ENCODE measurements at regions not wholly inside any gene's neighbourhood (a gene's known extent, or its start where the extent isn't known, plus 50 kb on each side); places are given as distances from the start of the nearest gene placed in this dataset.
"Not testable (repeated sequence)": the region's sequence is repeated elsewhere in the genome, so short reads cannot be mapped to it uniquely, and the experiment has no call there.

GRCh38 chr16:86233506-86233905, 276.8 kb upstream of the FOXF1 start:
- TF ChIP-seq CTCF (conservative IDR thresholded peaks at IDR 0.05); ZFX (IDR thresholded peaks at IDR 0.05): not testable (repeated sequence)

Data from C4-2B (cell line).